ENCODE measurements at regions not wholly inside any gene's neighbourhood (a gene's known extent, or its start where the extent isn't known, plus 50 kb on each side); places are given as distances from the start of the nearest gene placed in this dataset.

GRCh38 chr9:38295764-38296163 is 96.7 kb upstream of the ALDH1B1 start:
- no peaks in the 10 kb centered on the region for H3K79me1 ChIP-seq (ENCODE audit: low read depth, low read length)
- no peak overlapping the region for H3K4me3 ChIP-seq (ENCODE audit: extremely low read depth in 1 of 4, insufficient read depth in 2 of 4, low read depth in 3 of 4, low read length in 4 of 4)
- no peak overlapping the region for H2BK20ac ChIP-seq (ENCODE audit: low read length)
- H2AFZ ChIP-seq (ENCODE audit: low read length): no peak overlapping the region
- no peak overlapping the region for H2BK12ac ChIP-seq (ENCODE audit: low read depth, low read length)
- peaks cover 0 to 3% (median 0%) of the 10 kb centered on the region in 4 experiments; a peak in 4 of 7 replicates for H3K27me3 ChIP-seq (replicated peaks in 1 of 4; ENCODE audit: control insufficient read depth in 3 of 4, extremely low read depth in 1 of 4, insufficient read depth in 3 of 4, low read length in 3 of 4)
- no peak overlapping the region for H3K56ac ChIP-seq (replicated peaks; ENCODE audit: insufficient read length, low read depth, low read length)
- H2BK5ac ChIP-seq (ENCODE audit: low read depth, low read length): no peak overlapping the region
- H3K79me2 ChIP-seq (ENCODE audit: control insufficient read depth in 1 of 2, insufficient read depth in 2 of 2, low read length in 2 of 2): no peaks in the 10 kb centered on the region
- no peak overlapping the region for H3K18ac ChIP-seq (ENCODE audit: extremely low read depth, low read length)
- H4K91ac ChIP-seq (replicated peaks; ENCODE audit: insufficient read length, low read length): no peak overlapping the region
- DNase-seq (ENCODE audit: low read depth in 1 of 2, low spot score in 2 of 2): no peak
- H3K23me2 ChIP-seq (ENCODE audit: low read depth, low read length): no peaks in the 10 kb centered on the region
- H4K8ac ChIP-seq (ENCODE audit: extremely low read depth, insufficient read depth, low read length): no peak overlapping the region
- H2AK5ac ChIP-seq (ENCODE audit: low read depth, low read length): no peak overlapping the region
- FAIRE-seq: no peak
- H4K5ac ChIP-seq (ENCODE audit: insufficient read length, low read depth, low read length): no peak overlapping the region
- no peaks in the 10 kb centered on the region for H3K9me3 ChIP-seq (ENCODE audit: insufficient read depth in 2 of 2, low read depth in 1 of 2, low read length in 1 of 2)
- no peak overlapping the region for H3K23ac ChIP-seq (ENCODE audit: insufficient read length)
- POLR2A ChIA-PET (ENCODE audit: partially characterized antibody): interaction anchor here (0.9 kb wide), 1 partner anchor 17 kb away, joined by 3 read pairs; no protein-coding TSS in a partner anchor
- 79% methylated on average over 3 of the region's 3 CpGs; no CpG with 5 or more reads in 1 of the 2 experiments for WGBS, 2 experiments (ENCODE audit: extremely low coverage in 1 of 2, insufficient coverage in 1 of 2, insufficient read length in 1 of 2, insufficient replicate concordance in 2 of 2, low coverage in 1 of 2, low lambda C conversion rate in 2 of 2, missing lambda C conversion rate in 1 of 2)
- no peak overlapping the region for H3K27ac ChIP-seq (ENCODE audit: low read depth, low read length)
- H3K4ac ChIP-seq (replicated peaks; ENCODE audit: insufficient read length, low read depth, low read length): no peak overlapping the region
- TF ChIP-seq TEAD4 (IDR thresholded peaks at IDR 0.05; ENCODE audit: low read depth, low read length) (no peak), RAD21 (IDR thresholded peaks at IDR 0.05 in 1 of 2, conservative IDR thresholded peaks at IDR 0.05 in 1 of 2; ENCODE audit: low read depth in 2 of 2, low read length in 2 of 2) (no peak), SP1 (IDR thresholded peaks at IDR 0.05; ENCODE audit: low read depth, low read length) (no peak), SIX5 (IDR thresholded peaks at IDR 0.05; ENCODE audit: low read depth, low read length) (no peak), BCL11A (IDR thresholded peaks at IDR 0.05; ENCODE audit: low read depth in 2 of 2, low read length in 2 of 2) (no peak), MAX (IDR thresholded peaks at IDR 0.05) (no peak), ATF2 (IDR thresholded peaks at IDR 0.05; ENCODE audit: low read length) (no peak), SUZ12 (IDR thresholded peaks at IDR 0.05; ENCODE audit: low read length) (no peak), ASH2L (IDR thresholded peaks at IDR 0.05; ENCODE audit: low read length) (no peak), ATF3 (IDR thresholded peaks at IDR 0.05; ENCODE audit: insufficient read depth, low read depth, low read length) (no peak)
- CTCF ChIA-PET (ENCODE audit: partially characterized antibody): no interaction called here
- H3K14ac ChIP-seq (ENCODE audit: insufficient read length): no peak overlapping the region
- H2BK15ac ChIP-seq (ENCODE audit: low read length): no peak overlapping the region
- H3K36me3 ChIP-seq (ENCODE audit: control insufficient read depth in 2 of 4, insufficient read depth in 4 of 4, low read length in 3 of 4): no peaks in the 10 kb centered on the region
- H3K4me2 ChIP-seq (ENCODE audit: insufficient read depth in 1 of 2, low read depth in 2 of 2, low read length in 2 of 2): no peak overlapping the region
- no peak overlapping the region for H3K9ac ChIP-seq (replicated peaks in 1 of 4; ENCODE audit: extremely low read depth in 1 of 4, low read depth in 3 of 4, low read length in 3 of 4)
- H2BK120ac ChIP-seq (replicated peaks; ENCODE audit: low read depth, low read length): no peak overlapping the region
- H3K4me1 ChIP-seq (replicated peaks in 1 of 4; ENCODE audit: control insufficient read depth in 3 of 4, insufficient read depth in 4 of 4, low read length in 3 of 4): no peaks in the 10 kb centered on the region
- H4K20me1 ChIP-seq (replicated peaks in 1 of 2; ENCODE audit: control insufficient read depth in 1 of 2, insufficient read depth in 2 of 2, low read length in 2 of 2): no peaks in the 10 kb centered on the region

Measured in H1 (cell line).